ENCODE measurements at regions not wholly inside any gene's neighbourhood (a gene's known extent, or its start where the extent isn't known, plus 50 kb on each side); places are given as distances from the start of the nearest gene placed in this dataset.

- TF ChIP-seq MAX (IDR thresholded peaks at IDR 0.05; ENCODE audit: low read depth), result no peak
- no peak for TF ChIP-seq NFIC (IDR thresholded peaks at IDR 0.05; ENCODE audit: borderline replicate concordance)
- no peak for TF ChIP-seq RCOR1 (IDR thresholded peaks at IDR 0.05; ENCODE audit: low read length)
- TF ChIP-seq JUND (IDR thresholded peaks at IDR 0.05), result no peak
- TF ChIP-seq REST (IDR thresholded peaks at IDR 0.05; ENCODE audit: low read depth, low read length), result no peak
- TF ChIP-seq TCF12 (IDR thresholded peaks at IDR 0.05), result no peak
- TF ChIP-seq FOSL2 (IDR thresholded peaks at IDR 0.05; ENCODE audit: borderline replicate concordance, low read depth), result peak; percentile 25; the same call in 1 of the 2 replicates
- TF ChIP-seq ZBTB33 (IDR thresholded peaks at IDR 0.05; ENCODE audit: borderline replicate concordance, low read depth), result no peak
- TF ChIP-seq USF1 (IDR thresholded peaks at IDR 0.05; ENCODE audit: borderline replicate concordance, low read depth), result no peak
- Histone ChIP-seq H3K9me3 (no peaks in the 10 kb centered on the region), H3K79me2 (ENCODE audit: insufficient read depth) (no peaks in the 10 kb centered on the region), H3K9me2 (no peaks in the 10 kb centered on the region), H3K27ac (ENCODE audit: low read depth in 2 of 2, low read length in 1 of 2) (peak overlapping the region in 1 of 2 experiments; percentile 56; a peak in 2 of 4 replicates), H3K9ac (no peak overlapping the region), H3K4me3 (ENCODE audit: low read depth in 2 of 2, low read length in 1 of 2) (no peak overlapping the region), H4K20me1 (ENCODE audit: insufficient read depth) (no peaks in the 10 kb centered on the region), H3K4me2 (0 out of 2 replicates have a peak overlapping the region, but pooled peaks have one; percentile 17), H3F3A (replicated peaks; ENCODE audit: insufficient read depth) (no peaks in the 10 kb centered on the region), H3K27me3 (ENCODE audit: insufficient read depth) (no peaks in the 10 kb centered on the region), H3K4me1 (ENCODE audit: control insufficient read depth in 1 of 2, insufficient read depth in 2 of 2, low read depth in 1 of 2, low read length in 1 of 2) (no peaks in the 10 kb centered on the region; a peak in 1 of 4 replicates), H3K36me3 (replicated peaks in 1 of 2; ENCODE audit: control insufficient read depth in 1 of 2, insufficient read depth in 2 of 2, low read length in 1 of 2) (no peaks in the 10 kb centered on the region), H2AFZ (ENCODE audit: low read depth) (no peak overlapping the region)
- ChIA-PET POLR2A (no interaction called here), CTCF (no interaction called here)
- DNase-seq, result no peak
- WGBS (ENCODE audit: low lambda C conversion rate), result 49% methylated on average over 11 of the region's 11 CpGs
These were observed 104.4 kb upstream of the MAMLD1 start for GRCh38 chrX:150258463-150259430.
